ENCODE measurements at regions not wholly inside any gene's neighbourhood (a gene's known extent, or its start where the extent isn't known, plus 50 kb on each side); places are given as distances from the start of the nearest gene placed in this dataset.
A peak's percentile ranks its signal among the peaks of the same experiment; 100 is the strongest.

- no peak overlapping the region for H3K27ac ChIP-seq
- no peak for DNase-seq
- H3K4me3 ChIP-seq = no peak overlapping the region
- H3K4me1 ChIP-seq = no peaks in the 10 kb centered on the region
- intact Hi-C loops (cut with DNase I; ENCODE audit: low total_unique reads) = no loop called here
- H3K36me3 ChIP-seq = no peaks in the 10 kb centered on the region
- H3K9me3 ChIP-seq = no peaks in the 10 kb centered on the region
- 23 to 53% (median 41%) methylated on average over 1 of the region's 1 CpG for WGBS, 5 donors
- TF ChIP-seq EP300 (IDR thresholded peaks at IDR 0.05) (no peak), POLR2AphosphoS5 (IDR thresholded peaks at IDR 0.05) (no peak), POLR2A (IDR thresholded peaks at IDR 0.05) (no peak)
- TF ChIP-seq, protein P1, sequence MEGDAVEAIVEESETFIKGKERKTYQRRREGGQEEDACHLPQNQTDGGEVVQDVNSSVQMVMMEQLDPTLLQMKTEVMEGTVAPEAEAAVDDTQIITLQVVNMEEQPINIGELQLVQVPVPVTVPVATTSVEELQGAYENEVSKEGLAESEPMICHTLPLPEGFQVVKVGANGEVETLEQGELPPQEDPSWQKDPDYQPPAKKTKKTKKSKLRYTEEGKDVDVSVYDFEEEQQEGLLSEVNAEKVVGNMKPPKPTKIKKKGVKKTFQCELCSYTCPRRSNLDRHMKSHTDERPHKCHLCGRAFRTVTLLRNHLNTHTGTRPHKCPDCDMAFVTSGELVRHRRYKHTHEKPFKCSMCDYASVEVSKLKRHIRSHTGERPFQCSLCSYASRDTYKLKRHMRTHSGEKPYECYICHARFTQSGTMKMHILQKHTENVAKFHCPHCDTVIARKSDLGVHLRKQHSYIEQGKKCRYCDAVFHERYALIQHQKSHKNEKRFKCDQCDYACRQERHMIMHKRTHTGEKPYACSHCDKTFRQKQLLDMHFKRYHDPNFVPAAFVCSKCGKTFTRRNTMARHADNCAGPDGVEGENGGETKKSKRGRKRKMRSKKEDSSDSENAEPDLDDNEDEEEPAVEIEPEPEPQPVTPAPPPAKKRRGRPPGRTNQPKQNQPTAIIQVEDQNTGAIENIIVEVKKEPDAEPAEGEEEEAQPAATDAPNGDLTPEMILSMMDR (IDR thresholded peaks at IDR 0.05) = no peak
- no peaks in the 10 kb centered on the region for H3K27me3 ChIP-seq
Measured at GRCh38 chr7:142657376-142657775, 91.9 kb upstream of the PRSS1 start.

- no peaks in the 10 kb centered on the region for H3K27me3 ChIP-seq
- no peak overlapping the region for H3K27ac ChIP-seq
- 70 to 82% (median 80%) methylated on average over 2 to 5 of the region's 5 CpGs for WGBS, 5 donors
- H3K4me3 ChIP-seq = no peak overlapping the region
- intact Hi-C loops (cut with DNase I; ENCODE audit: low total_unique reads) = no loop called here
- DNase-seq = no peak
- H3K36me3 ChIP-seq = no peaks in the 10 kb centered on the region
- no peaks in the 10 kb centered on the region for H3K9me3 ChIP-seq
- H3K4me1 ChIP-seq = no peaks in the 10 kb centered on the region
- no peak for TF ChIP-seq POLR2A (IDR thresholded peaks at IDR 0.05)
- no peak for TF ChIP-seq EP300 (IDR thresholded peaks at IDR 0.05)
- TF ChIP-seq, protein P1 (IDR thresholded peaks at IDR 0.05) = no peak
- TF ChIP-seq POLR2AphosphoS5 (IDR thresholded peaks at IDR 0.05) = no peak
Measured at GRCh38 chr7:142654398-142654797, 94.9 kb upstream of the PRSS1 start.

DNA sequence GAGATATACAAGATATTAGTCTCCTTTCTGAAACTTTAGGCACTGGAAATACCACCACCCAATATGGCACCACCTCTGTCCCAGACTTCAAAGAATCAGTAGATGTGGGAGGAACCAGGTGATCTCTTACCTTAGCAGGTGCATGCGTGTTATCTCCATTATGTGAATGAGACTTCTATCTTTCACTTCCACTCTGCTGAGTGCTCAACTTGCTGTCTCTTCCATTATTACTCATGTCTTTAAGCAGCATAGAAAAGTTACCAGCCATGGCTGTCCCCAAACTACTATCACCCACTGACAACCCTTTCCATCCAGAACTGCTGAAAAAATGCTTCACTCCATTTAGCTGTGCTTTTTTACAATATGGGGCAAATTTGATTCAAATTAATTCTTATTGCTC lies 101.5 kb upstream of the PRSS1 start:
- H3K27me3 ChIP-seq = peaks cover 0 to 18% (median 6%) of the 10 kb centered on the region in 3 donors
- TF ChIP-seq POLR2A (IDR thresholded peaks at IDR 0.05) (no peak), POLR2AphosphoS5 (IDR thresholded peaks at IDR 0.05) (no peak), EP300 (IDR thresholded peaks at IDR 0.05) (no peak)
- TF ChIP-seq, protein P1 (IDR thresholded peaks at IDR 0.05) = no peak
- WGBS, 5 donors = 90 to 100% (median 97%) methylated on average over 1 of the region's 1 CpG
- H3K27ac ChIP-seq = no peak overlapping the region
- H3K4me3 ChIP-seq = no peak overlapping the region
- no peaks in the 10 kb centered on the region for H3K4me1 ChIP-seq
- no peak for DNase-seq
- no peaks in the 10 kb centered on the region for H3K36me3 ChIP-seq
- no peaks in the 10 kb centered on the region for H3K9me3 ChIP-seq
- intact Hi-C loops (cut with DNase I; ENCODE audit: low total_unique reads) = no loop called here

- peak in 1 of 2 donors; percentile 7 for DNase-seq
- WGBS, 5 donors = 32 to 50% (median 47%) methylated on average over 7 of the region's 7 CpGs
- Histone ChIP-seq H3K9me3 (no peaks in the 10 kb centered on the region), H3K36me3 (no peaks in the 10 kb centered on the region), H3K4me3 (no peak overlapping the region), H3K27ac (no peak overlapping the region), H3K4me1 (no peaks in the 10 kb centered on the region), H3K27me3 (peaks cover 0 to 22% (median 8%) of the 10 kb centered on the region in 3 donors)
- no peak for TF ChIP-seq POLR2A (IDR thresholded peaks at IDR 0.05)
- intact Hi-C loops (cut with DNase I; ENCODE audit: low total_unique reads) = no loop called here
Measured at GRCh38 chr7:142646386-142647140, 102.7 kb upstream of the PRSS1 start.

GRCh38 chr7:142645777-142646176 lies 103.5 kb upstream of the PRSS1 start:
- H3K27ac ChIP-seq = no peak overlapping the region
- no peaks in the 10 kb centered on the region for H3K4me1 ChIP-seq
- peaks cover 0 to 23% (median 9%) of the 10 kb centered on the region in 3 donors for H3K27me3 ChIP-seq
- TF ChIP-seq POLR2AphosphoS5 (IDR thresholded peaks at IDR 0.05) (no peak), POLR2A (IDR thresholded peaks at IDR 0.05) (no peak), EP300 (IDR thresholded peaks at IDR 0.05) (no peak)
- TF ChIP-seq, protein P1 (IDR thresholded peaks at IDR 0.05) = no peak
- H3K36me3 ChIP-seq = no peaks in the 10 kb centered on the region
- no peak overlapping the region for H3K4me3 ChIP-seq
- intact Hi-C loops (cut with DNase I; ENCODE audit: low total_unique reads) = no loop called here
- no peaks in the 10 kb centered on the region for H3K9me3 ChIP-seq
- 47 to 54% (median 50%) methylated on average over 5 of the region's 5 CpGs for WGBS, 5 donors
- DNase-seq = no peak
